Stimulated activated CD4-positive, alpha-beta T cell treated with anti-CD3 and anti-CD28 coated beads, TNF-alpha, amount 100 ng/mL, for 4 hours (primary cell): ENCODE measurements at regions not wholly inside any gene's neighbourhood (a gene's known extent, or its start where the extent isn't known, plus 50 kb on each side); places are given as distances from the start of the nearest gene placed in this dataset.

ENCODE experiments used
- DNase-seq, 3 experiments: peaks; one replicate each; pipeline ENCODE4 v3.0.0-alpha.2; 2020; ENCODE audit warnings: low read depth in 3 of 3

DNA sequence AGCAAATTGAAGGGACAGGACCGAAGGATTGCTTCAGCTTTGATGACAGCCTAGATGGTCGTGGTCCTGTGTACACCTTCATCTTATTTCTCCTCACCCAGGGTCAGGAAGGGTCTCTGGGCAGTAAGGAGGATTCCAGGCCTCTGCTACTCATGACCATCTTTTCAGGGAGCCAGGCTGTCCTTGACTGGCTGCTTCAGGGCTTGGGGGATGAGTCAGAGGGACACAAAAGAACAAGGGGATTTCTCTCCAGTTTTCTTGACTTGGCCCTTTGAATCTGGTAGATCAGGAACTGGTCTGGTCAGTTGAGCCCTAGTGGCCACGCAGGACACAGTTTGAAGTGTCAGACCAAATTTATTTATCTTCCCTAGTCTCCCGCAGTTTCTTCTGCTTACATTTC, 402.1 kb upstream of the CHD6 start:
- DNase-seq, result no peak

DNA sequence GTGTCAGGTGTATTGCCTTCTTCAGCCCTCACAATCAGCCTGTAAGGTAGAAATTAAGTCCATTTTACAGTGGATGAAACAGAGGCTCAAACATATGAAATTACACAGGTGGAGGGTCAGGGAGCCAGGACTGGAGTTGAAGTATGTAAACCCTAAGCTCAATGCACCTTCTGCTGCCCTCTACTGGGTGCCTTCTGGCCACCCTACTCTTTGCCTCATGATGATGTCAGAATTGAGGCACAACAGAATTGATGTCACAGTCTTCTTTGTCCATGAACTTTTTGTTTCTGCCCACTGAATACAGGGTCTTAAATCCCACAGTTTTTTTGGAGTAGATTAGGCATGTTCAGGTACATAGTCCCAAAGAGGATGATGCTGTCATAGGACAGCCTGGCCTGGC, 400.8 kb upstream of the CHD6 start:
- DNase-seq, result no peak

DNA sequence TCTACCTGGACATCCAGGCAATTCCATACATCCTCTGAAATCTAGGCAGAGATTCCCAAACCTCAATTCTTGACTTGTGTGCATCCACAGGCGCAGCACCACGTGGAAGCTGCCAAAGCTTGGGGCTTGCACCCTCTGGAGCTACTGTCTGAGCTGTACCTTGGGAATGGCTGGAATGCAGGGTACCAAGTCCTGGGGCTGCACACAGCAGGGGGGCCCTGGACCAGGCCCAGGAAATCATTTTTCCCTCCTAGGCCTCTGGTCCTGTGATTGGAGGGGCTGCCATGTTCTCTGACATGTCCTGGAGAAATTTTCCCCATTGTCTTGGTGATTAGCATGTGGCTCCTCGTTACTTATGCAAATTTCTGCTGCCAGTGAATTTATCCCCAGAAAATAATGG, 391.9 kb upstream of the CHD6 start:
- DNase-seq, result no peak

DNA sequence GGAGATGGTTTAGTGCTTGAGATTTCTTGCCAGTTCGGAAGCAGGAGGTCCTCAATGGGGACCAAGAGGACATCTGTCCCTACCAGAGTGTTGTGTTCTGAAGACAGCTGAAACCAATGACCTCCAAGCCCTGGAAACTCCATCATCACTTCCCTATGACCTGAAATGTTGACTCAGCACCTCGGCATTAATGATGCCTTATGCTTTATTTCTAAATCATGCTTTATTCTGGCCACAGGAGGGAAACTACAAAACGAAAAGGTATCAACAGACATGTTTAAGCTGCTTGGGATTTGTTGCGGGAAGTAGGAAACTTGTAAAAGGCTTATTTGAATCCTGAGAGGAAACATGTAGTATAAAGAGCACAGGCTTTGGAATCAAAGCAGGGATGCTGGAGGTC, 389.1 kb upstream of the CHD6 start:
- no peak for DNase-seq

DNA sequence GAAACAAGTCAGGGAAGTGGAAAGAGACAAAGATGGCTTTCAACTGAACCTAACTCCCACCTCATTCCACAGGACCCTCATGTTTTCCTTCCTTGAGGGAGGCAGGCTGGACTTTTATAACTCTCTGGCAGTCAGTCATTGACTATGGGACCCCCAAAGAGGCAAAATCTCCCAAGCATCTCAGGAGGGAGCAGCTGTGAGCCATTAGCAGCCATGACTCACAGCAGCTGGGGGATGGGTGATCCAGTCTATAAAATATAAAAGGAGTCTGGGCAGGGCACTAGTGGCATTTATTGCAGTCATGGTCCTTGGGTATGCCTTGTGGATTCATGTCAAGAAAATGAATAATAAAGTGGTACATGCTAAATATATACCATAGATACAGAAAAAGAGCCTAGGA, 387.0 kb upstream of the CHD6 start:
- no peak for DNase-seq

DNA sequence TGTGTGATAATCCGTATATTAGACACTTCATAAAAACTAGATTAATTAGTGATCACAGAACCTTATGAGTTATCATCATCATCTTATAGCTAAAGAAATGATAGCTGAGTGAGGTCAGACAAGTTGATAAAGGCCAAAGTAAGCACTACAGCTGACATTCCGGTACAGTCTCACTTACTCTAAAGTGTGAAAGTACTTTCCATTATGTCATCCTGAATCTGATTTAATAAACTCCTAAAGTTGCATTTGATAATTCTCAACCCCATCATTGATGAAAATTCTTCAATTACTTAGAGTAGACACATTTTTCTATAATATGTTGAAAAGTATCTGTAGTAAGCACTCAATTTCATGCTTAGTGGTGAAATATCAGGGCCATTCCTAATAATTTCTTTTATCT, 385.2 kb upstream of the CHD6 start:
- no peak for DNase-seq

DNA sequence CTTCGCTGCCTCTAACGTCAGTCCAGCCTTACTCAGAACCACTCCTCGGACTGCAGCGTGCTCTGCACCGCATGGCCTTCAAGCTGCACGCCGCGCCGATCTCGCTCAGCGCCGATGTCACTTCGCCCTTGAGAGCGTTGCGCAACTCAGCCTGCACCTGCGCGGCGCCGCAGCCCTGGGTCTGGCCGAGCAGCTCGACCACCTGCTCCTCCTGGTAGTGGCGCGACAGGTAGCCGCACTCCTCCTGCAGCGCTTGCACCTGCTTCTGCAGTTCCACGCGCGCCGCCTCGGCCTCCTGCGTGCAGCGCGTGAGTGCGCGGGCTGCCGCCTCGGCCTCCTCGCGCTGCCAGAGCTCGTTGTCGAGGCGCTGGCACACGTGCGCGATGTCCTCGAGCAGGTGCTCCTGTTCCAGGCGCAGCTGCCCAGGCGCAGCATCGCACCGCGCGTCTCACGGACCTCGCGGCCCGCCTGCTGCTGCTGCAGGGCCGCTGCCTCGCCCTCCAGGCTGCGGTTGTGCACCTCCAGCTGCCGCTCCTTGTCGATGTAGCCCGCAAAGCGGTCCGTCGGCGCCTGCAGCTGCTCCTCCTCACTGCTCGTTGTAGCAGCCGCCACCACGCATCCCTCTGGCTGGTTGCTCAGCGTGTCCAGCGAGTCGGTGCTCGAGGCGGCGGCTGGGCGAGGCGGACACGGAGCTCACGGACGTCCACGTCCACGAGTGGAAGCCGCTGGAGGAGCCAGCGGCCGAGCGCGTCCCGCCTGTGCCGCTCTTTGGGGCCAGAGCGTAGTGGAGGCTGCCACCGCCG, 380.6 kb upstream of the CHD6 start:
- no peak for DNase-seq

DNA sequence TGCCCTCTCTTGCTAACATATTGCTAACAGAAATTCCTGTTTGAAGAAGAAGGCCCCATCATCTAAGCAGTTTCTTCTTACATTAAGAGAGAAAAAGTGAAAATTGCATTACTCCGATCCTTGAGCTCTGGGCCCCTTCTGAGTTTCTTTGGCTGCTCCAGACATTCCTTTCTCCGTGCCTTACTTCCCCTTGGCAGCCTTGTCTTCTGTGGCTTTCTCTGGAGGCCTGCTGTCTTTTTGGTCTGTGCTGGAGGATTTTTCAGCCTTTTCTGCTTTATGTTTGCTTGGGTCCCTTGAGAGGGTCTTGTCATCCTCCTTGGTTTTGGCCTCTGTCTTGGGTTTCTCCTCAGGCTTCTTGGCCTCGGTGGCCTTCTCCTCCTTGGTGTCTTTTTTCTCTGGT, 378.8 kb upstream of the CHD6 start:
- DNase-seq, result no peak

DNA sequence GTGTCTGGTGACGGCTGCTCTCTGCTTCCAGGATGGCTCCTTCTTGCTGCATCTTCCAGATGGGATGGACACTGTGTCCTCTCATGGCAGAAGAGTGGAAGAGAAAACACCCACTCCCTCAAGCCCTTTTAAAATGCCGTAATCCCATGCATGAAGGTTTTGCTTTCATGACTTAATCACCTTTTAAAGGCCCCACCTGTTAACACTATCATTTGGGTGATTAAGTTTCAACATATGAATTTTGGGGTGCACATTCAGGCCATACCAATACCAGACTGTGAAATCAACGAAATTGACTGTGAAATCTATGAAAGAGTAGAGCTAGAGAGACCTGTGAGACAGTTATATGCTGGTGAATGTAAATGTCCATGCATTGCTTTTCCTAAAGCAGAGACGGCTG, 374.3 kb upstream of the CHD6 start:
- no peak for DNase-seq

DNA sequence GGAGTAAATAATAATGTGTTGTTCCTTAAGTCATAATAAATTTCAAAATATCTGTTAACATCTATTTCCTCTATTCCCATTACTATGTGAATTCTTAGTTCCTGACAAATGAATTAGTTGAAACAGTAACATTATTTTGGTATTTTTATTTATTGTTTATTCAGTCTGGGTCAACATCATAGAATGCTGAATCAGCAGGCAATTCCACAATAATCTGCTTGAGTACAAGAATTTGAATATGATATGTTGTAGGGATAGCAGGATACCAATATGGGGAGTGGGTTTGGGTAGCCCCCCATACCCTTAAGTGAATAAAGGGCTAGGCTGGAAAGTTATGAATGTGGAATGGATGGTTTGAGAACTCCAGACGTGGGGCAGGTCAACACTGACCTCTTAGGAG, 373.2 kb upstream of the CHD6 start:
- no peak for DNase-seq

DNA sequence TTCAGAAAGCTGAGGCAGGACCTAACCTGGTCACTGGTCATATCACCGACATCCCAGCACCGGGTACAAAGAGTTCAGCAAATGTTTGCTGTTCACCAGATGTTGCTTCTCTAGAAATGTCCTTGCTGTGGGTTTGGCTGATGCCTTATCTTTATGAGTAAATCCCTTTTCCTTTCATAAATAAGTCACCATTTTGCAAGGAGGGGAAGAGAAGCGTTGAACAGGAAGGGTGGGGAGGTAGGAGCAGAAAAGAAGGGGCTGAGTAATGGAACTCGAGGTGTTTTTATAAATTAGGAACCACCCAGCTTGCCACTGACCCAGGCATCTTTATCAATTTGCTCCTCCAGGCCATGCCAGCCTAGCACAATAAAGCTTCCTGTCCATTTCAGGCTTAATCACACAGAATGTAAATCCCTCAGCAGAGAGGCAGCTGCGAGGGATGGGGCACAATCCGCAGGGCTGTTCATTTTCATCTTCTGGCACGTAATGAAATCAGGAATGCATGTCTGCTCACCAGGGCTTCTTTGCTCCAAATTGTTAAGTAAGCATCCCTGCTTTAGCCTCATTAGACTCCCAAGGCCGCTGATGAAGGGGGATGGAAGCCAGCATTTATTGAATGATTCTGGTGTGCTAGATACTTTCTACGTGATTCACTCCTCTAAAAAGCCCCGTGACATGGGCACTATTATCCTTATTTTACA, 371.9 kb upstream of the CHD6 start:
- no peak for DNase-seq

DNA sequence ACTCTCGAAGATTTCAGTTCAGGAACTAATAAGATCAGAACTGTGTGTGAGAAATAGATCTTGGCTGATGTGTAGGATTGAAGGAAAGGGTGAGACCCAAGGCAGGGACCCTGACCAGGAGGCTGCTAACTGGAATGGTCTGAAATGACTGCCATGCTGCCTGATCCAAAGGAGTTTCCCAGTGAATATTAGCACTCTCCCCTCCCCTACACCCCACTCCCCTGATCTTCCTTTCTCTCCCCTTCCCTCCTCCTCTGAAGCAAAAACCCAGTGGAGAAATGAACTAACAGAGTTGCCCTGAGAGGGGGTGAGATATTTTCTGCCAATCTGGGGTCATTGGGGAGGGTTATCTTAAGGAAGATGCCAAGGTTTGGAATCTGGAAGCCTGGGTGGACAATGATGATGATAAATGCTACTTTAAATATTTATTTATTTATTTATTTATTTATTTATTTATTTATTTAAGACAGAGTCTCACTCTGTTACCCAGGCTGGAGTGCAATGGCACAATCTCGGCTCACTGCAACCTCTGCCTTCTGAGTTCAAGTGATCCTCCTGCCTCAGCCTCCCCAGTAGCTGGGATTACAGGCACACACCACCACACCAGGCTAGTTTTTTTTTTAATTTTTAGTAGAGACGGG, 371.0 kb upstream of the CHD6 start:
- no peak for DNase-seq

DNA sequence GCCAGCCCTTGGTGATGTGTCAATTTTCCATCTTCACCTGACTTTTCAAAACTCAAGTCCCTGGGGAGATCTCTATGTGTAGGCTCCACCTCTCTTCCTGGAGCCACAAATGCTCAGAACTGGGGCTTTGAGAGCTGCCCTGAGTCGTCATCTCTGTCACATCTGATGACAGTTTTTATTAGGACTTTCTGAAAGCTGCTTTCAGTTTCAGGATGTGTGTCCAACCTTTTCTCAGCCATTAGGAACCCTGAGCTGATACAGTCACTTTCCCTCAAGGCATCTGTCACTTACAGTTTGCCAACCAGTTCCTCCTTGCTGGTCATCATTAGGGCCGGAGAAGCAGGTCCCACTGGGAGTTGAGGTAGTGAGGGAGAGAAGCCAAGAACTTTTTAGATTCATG, 365.9 kb upstream of the CHD6 start:
- no peak for DNase-seq

DNA sequence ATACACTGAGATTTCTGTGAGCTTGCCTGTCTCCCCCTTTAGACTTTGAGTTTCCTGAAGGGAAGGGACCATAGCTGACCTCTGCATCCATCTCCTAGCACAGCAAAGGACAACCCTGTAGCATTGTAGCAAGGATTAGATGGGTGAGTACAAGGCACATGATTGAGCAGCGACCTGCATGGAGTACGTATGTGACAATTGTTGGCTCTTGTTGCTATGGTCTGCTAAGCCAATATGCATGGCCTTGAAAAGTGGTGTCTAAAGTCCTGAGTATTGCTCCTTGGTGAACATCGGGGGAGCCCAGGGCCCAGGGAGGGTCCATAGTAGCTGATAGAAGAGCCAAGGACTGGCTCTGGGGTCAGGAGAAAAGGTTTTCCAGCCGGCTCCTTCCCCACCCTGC, 365.0 kb upstream of the CHD6 start:
- no peak for DNase-seq

DNA sequence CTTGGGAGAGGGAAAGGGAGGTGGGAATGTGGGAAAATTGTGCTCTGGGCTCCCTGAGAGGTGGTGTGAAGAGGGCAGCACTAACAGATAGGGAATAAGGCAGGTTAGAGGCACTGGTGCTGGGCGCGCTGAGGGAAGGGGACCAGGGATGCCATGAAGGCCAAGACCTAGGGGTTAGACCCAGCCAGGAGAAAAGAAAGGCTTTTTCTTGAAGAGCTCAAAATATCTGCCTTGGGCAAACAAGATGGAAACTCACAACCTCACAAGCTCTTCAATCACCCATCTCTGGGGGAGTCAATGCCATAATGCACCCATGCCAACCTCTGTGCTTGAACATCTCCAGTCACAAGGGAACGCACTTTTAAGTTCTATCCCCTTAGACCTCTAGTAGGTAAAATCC, 363.6 kb upstream of the CHD6 start:
- no peak for DNase-seq

DNA sequence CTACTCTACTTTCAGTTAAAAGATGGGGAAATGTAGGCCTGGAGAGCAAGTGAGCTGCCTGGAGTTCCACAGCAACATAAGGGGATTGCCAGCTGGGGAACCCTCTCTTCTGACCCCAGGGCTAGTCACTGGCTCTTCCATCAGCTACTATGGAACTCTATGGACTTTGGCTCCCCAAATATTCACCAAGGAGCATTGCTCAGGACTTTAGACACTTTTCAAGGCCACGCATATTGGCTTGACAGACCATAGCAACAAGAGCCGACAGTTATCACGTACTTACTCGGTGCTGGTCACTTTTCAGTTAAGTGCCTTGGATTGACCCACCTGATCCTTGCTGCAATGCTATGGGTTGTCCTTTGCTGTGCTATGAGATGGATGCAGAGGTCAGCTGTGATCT, 360.7 kb upstream of the CHD6 start:
- no peak for DNase-seq

DNA sequence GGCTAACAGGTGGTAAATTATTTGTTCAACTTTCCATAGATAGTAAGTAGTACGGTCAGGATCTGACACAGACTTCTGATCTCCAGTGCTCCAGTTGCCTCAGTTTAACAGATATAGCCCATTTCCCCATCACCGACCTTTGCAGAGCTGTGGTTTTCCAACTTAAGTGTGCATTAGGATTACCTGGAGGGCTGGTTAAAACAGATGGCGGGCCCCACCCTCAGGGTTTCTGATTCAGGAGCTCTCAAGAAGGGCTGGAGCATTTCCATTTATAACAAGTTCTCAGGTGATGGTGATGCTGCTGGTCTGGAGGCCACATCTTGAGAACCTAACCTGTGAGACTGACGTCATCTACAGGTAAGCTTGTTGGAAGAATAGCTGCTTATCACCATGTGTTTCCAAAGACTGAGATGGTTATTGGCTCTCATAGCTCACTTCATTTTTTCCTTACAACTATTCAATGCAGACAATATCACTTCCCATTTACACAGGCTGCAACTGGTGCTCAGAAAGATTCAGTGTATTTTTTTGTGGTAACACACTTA, 360.1 kb upstream of the CHD6 start:
- no peak for DNase-seq

DNA sequence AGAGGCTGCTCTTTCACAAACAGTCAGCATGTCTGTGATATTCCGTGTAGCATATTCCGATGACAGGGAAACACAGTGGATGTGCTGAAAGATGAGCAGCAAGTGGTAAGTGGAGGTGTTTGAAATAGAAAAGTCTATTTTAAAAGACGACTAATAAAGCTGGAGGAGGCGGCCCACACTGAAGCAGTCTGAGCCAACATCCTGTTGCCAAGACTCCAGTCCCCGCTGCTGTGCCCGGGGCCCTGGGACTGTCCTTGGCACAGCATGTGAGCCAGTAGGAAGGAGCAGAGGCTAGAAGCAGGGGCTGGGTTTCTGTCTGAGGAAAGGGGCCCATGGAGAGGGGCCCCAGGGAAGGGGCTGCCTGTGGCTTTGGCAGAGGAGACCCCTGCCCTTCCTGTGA, 351.5 kb upstream of the CHD6 start:
- DNase-seq, result no peak

DNA sequence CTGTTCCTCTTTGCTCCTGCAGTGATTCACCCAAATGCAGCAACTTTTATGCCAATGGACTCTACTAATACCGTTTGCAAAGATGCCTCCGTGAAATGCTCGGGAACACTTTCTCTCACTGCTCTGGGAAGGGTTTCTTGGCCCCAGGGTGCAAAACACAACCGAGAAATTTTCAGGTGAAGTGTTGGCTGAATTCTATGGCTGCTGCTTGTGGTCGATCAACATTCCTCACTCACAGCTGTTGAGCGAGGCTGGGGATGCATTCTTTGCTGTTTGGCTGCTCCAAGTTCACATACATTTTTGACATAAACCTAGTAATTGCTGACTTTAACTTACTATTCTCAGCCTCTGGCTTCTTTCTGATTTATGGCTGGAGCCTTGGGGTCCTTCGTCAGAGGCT, 342.0 kb upstream of the CHD6 start:
- no peak for DNase-seq

DNA sequence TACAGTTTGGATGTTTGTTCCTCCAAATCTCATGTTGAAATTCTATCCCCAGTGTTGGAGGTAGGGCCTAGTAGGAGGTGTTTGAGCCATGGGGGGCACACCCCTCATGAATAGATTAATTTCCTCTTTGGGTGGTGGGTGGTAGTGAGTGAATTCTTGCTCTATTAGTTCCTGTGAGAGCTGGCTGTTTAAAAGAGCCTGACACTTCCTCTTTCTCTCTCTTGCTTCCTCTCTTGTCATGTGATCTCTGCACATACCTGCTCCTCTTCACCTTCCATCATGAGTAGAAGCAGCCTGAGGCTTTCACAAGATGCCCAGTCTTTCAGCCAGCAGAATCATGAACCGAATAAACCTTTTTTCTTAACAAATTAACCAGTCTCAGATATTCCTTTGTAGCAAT, 340.2 kb upstream of the CHD6 start:
- no peak for DNase-seq

DNA sequence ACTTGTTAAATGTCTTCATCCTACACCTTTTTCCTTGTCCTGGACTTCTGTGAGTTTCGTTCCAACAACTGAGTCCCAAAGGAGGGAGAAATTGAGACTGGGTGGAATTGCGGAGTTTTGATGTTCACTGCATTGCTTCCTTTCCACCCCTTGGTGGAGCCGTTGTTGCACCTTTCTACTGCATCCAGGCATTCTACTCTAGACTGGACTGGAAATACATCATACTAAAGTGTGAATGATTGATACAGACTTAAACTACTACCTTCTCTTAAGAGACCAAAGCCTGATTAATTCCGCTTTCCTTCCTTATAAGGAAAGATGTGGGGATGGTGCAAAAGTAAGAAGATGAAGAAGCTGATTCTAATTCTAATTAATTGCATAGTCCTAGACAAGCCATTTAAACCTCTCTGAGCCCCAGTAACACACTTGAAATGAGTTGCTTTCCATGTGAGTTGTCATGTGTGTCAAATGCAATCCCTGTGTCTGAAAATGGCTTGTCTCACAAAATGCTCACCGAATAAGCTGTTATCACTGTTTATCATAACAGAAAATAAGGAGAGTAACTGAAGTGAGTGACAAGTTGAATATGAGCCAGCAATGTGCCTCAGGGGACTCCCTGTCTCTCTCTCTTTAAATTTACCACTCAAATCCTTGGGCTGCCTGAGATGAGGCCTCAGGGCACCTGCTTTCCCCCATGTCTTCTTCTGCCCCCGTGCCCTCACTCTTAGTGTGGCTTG, 338.3 kb upstream of the CHD6 start:
- DNase-seq, result no peak

DNA sequence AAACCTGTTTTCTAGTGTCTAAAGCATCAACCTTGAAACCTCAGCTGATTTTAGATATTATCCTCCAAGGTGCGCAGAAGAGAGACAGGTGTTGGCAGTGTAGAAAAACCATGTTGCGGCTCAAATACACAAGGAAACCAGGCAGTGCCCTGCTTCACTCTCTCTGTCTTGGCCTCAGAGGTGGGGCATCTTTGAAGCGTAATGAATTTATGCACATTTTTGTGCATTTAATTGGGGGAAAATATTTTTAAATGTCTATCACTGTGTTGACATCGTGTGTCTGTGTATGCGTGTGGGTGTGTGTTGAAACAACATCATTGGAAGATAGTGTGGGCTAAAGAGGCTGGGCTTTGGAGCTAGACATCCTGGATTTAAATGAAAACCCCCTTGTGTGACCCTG, 334.0 kb upstream of the CHD6 start:
- no peak for DNase-seq
